Activated CD4-positive, alpha-beta memory T cell treated with anti-CD3 and anti-CD28 coated beads, Interleukin-2, amount 10 ng/mL, durations not matched to agents 7 days and 5 days (primary cell): ENCODE measurements at regions not wholly inside any gene's neighbourhood (a gene's known extent, or its start where the extent isn't known, plus 50 kb on each side); places are given as distances from the start of the nearest gene placed in this dataset.
"Not testable (repeated sequence)": the region's sequence is repeated elsewhere in the genome, so short reads cannot be mapped to it uniquely, and the experiment has no call there.

Experiments used
- CTCF ChIA-PET: fragments of 350-600 bp; sonication (Branson Sonifier 250); formaldehyde crosslinking; loops from one replicate; lab custom pipeline; 2021; ENCODE audit warnings: antibody characterized with exemption, inconsistent platforms; lab: Charles Lee
- POLR2A ChIA-PET: fragments of 350-600 bp; sonication (Branson Sonifier 250); formaldehyde crosslinking; loops from one replicate; lab custom pipeline; 2021; ENCODE audit warnings: antibody characterized with exemption; lab: Charles Lee
- DNase-seq: peaks from one replicate; pipeline ENCODE4 v3.0.0-alpha.2; 2020
- H3K27ac Mint-ChIP-seq: one replicate; pipeline ENCODE4 v1.8.0; 2021; ENCODE audit warnings: mild to moderate bottlenecking, mixed read lengths
- H3K27me3 Mint-ChIP-seq: one replicate; pipeline ENCODE4 v1.8.0; 2021; ENCODE audit warnings: mixed read lengths
- H3K36me3 Mint-ChIP-seq: one replicate; pipeline ENCODE4 v1.8.0; 2021; ENCODE audit warnings: low read depth, mixed read lengths
- H3K4me1 Mint-ChIP-seq: one replicate; pipeline ENCODE4 v1.8.0; 2021; ENCODE audit warnings: mixed read lengths
- H3K4me3 Mint-ChIP-seq: one replicate; pipeline ENCODE4 v1.8.0; 2021; ENCODE audit warnings: mild to moderate bottlenecking, mixed read lengths
- H3K9me3 Mint-ChIP-seq: one replicate; pipeline ENCODE4 v1.8.0; 2021; ENCODE audit warnings: mixed read lengths

GRCh38 chr6:30818391-30818841 lies 65.9 kb upstream of the DDR1 start:
- Mint-ChIP-seq H3K9me3 (peaks cover 4% of the 10 kb centered on the region), H3K4me1 (peaks cover 71% of the 10 kb centered on the region), H3K27ac (no peak overlapping the region), H3K36me3 (peaks cover 29% of the 10 kb centered on the region), H3K27me3 (no peaks in the 10 kb centered on the region), H3K4me3 (no peak overlapping the region)
- POLR2A ChIA-PET: interaction anchor here (0.8 to 1.8 kb wide), 4 partner anchors 16 to 101 kb away, joined by 3 to 6 read pairs (median 4); partner anchors contain the start of genes IER3 and MDC1
- CTCF ChIA-PET: interaction anchor here (1.3 to 3.3 kb wide), 5 partner anchors 10 to 269 kb away, joined by 3 to 21 read pairs (median 6); no protein-coding TSS in a partner anchor
- DNase-seq: no peak

DNA sequence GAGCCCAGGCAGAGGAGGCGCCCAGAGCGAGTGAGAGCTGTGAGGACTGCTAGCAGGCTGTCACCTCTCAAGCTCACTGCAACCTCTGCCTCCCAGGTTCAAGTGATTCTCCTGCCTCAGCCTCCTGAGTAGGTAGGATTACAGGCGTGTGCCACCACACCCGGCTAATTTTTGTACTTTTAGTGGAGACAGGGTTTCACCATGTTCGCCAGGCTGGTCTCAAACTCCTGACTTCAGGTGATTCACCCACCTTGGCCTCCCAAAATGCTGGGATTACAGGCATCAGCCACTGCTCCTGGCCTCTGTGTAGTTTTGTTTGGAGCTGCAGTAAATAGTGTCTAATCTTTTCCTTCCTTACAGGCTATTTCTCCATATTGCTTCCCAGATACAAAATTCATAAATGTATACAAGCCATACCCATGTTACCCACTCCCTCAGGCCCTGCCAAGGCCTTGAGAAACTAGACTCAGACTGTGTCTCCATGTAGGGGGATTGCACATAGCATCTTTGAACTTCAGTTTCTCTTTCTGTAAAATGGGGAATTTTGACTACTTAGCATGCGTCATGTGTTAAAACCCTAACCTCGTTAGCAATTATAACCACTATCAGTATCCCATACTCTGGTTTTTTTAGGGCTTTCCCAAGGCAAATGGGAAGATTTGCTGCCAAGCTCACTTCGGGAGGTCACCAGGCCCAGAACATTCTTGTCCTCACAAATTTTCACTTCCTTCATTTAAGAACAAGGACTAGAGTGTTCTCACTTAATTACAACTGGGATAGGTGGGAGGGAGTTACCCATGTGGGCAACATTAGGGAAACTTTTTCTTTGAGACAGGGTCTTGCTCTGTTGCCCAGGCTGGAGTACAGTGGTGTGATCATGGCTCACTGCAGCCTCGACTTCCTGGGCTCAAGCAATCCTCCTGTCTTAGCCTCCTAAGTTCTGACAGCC lies 67.3 kb upstream of the DDR1 start:
- H3K4me1 Mint-ChIP-seq: peaks cover 74% of the 10 kb centered on the region
- DNase-seq: no peak
- no peaks in the 10 kb centered on the region for H3K27me3 Mint-ChIP-seq
- H3K36me3 Mint-ChIP-seq: peaks cover 40% of the 10 kb centered on the region
- H3K9me3 Mint-ChIP-seq: peaks cover 4% of the 10 kb centered on the region
- ChIA-PET CTCF (interaction anchor here (0.6 to 2.1 kb wide), 4 partner anchors 11 to 271 kb away, joined by 3 to 8 read pairs (median 4); no protein-coding TSS in a partner anchor), POLR2A (no interaction called here)
- no peak overlapping the region for H3K4me3 Mint-ChIP-seq
- H3K27ac Mint-ChIP-seq: peak overlapping the region; percentile 83

DNA sequence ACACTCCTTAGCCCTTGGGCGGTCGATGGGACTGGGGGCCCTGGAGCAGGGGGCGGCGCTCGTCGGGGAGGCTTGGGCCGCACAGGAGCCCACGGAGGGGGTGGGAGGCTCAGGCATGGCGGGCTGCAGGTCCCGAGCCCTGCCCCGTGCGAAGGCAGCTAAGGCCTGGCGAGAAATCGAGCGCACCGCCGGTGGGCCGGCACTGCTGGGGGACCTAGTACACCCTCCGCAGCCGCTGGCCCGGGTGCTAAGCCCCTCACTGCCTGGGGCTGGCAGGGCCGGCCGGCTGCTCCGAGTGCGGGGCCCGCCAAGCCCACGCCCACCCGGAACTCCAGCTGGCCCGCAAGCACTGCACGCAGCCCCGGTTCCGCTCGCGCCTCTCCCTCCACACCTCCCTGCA lies 68.0 kb upstream of the DDR1 start:
- Mint-ChIP-seq H3K4me1 (peaks cover 74% of the 10 kb centered on the region), H3K36me3 (peaks cover 37% of the 10 kb centered on the region)
- DNase-seq, POLR2A ChIA-PET, H3K27ac Mint-ChIP-seq, H3K9me3 Mint-ChIP-seq, H3K4me3 Mint-ChIP-seq, H3K27me3 Mint-ChIP-seq: not testable (repeated sequence)
- CTCF ChIA-PET: interaction anchor here (0.6 to 2.1 kb wide), 2 partner anchors 220 to 271 kb away, joined by 3 to 8 read pairs; no protein-coding TSS in a partner anchor

DNA sequence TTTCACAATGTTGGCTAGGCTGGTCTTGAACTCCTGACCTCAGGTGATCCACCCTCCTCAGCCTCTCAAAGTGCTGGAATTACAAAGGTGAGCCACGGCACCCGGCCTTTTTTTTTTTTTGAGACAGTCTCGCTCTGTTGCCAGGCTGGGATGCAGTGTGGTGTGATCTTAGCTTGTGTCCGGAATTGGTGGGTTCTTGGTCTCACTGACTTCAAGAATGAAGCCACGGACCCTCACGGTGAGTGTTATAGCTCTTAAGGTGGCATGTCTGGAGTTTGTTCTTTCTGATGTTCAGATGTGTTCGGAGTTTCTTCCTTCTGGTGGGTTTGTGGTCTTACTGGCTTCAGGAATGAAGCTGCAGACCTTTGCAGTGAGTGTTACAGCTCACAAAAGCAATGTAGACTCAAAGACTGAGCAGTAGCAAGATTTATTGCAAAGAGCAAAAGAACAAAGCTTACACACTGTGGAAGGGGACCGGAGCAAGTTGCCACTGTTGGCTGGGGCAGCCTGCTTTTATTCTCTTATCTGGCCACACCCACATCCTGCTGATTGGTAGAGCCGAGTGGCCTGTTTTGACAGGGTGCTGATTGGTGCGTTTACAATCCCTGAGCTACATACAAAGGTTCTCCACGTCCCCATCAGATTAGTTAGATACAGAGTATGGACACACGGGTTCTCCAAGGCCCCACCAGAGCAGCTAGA lies 69.1 kb upstream of the DDR1 start:
- peaks cover 37% of the 10 kb centered on the region for H3K36me3 Mint-ChIP-seq
- H3K4me1 Mint-ChIP-seq: peaks cover 78% of the 10 kb centered on the region
- not testable (repeated sequence) for H3K9me3 Mint-ChIP-seq, H3K27me3 Mint-ChIP-seq, H3K4me3 Mint-ChIP-seq, DNase-seq
- peak overlapping the region; percentile 73 for H3K27ac Mint-ChIP-seq
- POLR2A ChIA-PET: interaction anchor here (0.6 kb wide), 1 partner anchor 264 kb away, joined by 3 read pairs; no protein-coding TSS in a partner anchor
- CTCF ChIA-PET: interaction anchor here (0.7 to 2.1 kb wide), 2 partner anchors 15 to 272 kb away, joined by 3 to 8 read pairs; no protein-coding TSS in a partner anchor

- DNase-seq: peak; percentile 55
- H3K36me3 Mint-ChIP-seq: peaks cover 37% of the 10 kb centered on the region
- H3K27ac Mint-ChIP-seq: peak overlapping the region; percentile 80
- peaks cover 73% of the 10 kb centered on the region for H3K4me1 Mint-ChIP-seq
- POLR2A ChIA-PET: interaction anchor here (0.6 kb wide), 1 partner anchor 265 kb away, joined by 3 read pairs; no protein-coding TSS in a partner anchor
- peaks cover 4% of the 10 kb centered on the region for H3K9me3 Mint-ChIP-seq
- no peaks in the 10 kb centered on the region for H3K27me3 Mint-ChIP-seq
- no peak overlapping the region for H3K4me3 Mint-ChIP-seq
- CTCF ChIA-PET: interaction anchor here (0.7 kb wide), 1 partner anchor 14 kb away, joined by 3 read pairs; no protein-coding TSS in a partner anchor
Measured at GRCh38 chr6:30814146-30815040, 69.9 kb upstream of the DDR1 start.

DNA sequence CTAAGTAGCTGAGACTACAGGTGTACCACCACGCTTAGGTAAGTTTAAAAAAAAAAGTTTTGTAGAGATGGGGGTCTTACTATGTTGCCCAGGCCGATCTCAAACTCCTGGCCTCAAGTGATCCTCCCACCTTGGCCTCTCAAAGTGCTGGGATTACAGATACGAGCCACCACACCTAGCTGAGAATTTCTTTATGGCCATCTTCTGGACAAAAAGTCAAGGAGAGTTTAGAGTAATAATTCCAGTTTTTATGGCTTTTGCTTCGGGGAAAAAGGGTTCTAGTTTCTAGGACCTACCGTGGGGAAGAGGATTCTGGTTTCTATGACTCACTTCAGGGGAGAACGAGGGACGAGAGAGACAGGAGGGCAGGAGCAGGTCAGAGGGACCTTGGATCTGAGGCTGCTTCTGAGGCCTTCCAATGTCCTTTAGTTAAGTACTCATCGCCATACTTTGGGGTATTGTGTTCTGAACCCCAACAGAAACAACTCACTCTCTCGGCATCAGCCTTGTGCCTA lies 69.3 kb upstream of the IER3 start:
- peaks cover 38% of the 10 kb centered on the region for H3K36me3 Mint-ChIP-seq
- DNase-seq: no peak
- peaks cover 4% of the 10 kb centered on the region for H3K9me3 Mint-ChIP-seq
- POLR2A ChIA-PET: interaction anchor here (2.1 kb wide), 1 partner anchor 8 kb away, joined by 4 read pairs; no protein-coding TSS in a partner anchor
- H3K4me3 Mint-ChIP-seq: no peak overlapping the region
- H3K27me3 Mint-ChIP-seq: peaks cover under 1% of the 10 kb centered on the region
- H3K4me1 Mint-ChIP-seq: peaks cover 66% of the 10 kb centered on the region
- CTCF ChIA-PET: interaction anchor here (0.6 to 1.0 kb wide), 2 partner anchors 93 to 176 kb away, joined by 3 to 4 read pairs; no protein-coding TSS in a partner anchor
- peak overlapping the region; percentile 80 for H3K27ac Mint-ChIP-seq

GRCh38 chr6:30810813-30811339 lies 66.5 kb upstream of the IER3 start:
- Mint-ChIP-seq H3K27me3 (peaks cover 2% of the 10 kb centered on the region), H3K9me3 (peaks cover 2% of the 10 kb centered on the region), H3K4me1 (peaks cover 49% of the 10 kb centered on the region), H3K36me3 (peaks cover 32% of the 10 kb centered on the region), H3K4me3 (no peak overlapping the region), H3K27ac (no peak overlapping the region)
- ChIA-PET POLR2A (interaction anchor here (0.6 kb wide), 1 partner anchor 59 kb away, joined by 3 read pairs; no protein-coding TSS in a partner anchor), CTCF (interaction anchor here (0.6 to 5.4 kb wide), 3 partner anchors 11 to 490 kb away, joined by 3 to 24 read pairs (median 6); partner anchors contain the start of gene IER3)
- DNase-seq: peak; percentile 33

DNA sequence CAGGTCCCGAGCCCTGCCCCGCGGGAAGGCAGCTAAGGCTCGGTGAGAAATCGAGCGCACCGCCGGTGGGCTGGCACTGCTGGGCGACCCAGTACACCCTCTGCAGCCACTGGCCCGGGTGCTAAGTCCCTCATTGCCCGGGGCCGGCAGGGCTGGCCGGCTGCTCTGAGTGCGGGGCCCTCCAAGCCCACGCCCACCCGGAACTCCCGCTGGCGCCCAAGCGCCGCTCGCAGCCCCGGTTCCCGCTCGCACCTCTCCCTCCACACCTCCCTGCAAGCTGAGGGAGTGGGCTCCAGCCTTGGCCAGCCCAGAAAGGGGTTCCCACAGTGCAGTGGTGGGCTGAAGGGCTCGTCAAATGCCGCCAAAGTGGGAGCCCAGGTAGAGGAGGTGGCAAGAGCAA lies 63.2 kb upstream of the IER3 start:
- H3K9me3 Mint-ChIP-seq, CTCF ChIA-PET, H3K27me3 Mint-ChIP-seq, POLR2A ChIA-PET, DNase-seq, H3K4me3 Mint-ChIP-seq, H3K27ac Mint-ChIP-seq: not testable (repeated sequence)
- peaks cover 30% of the 10 kb centered on the region for H3K4me1 Mint-ChIP-seq
- H3K36me3 Mint-ChIP-seq: peaks cover 10% of the 10 kb centered on the region

- Mint-ChIP-seq H3K4me3 (no peak overlapping the region), H3K36me3 (peaks cover 3% of the 10 kb centered on the region), H3K27me3 (peaks cover 2% of the 10 kb centered on the region), H3K9me3 (no peaks in the 10 kb centered on the region), H3K27ac (no peak overlapping the region), H3K4me1 (peaks cover 25% of the 10 kb centered on the region)
- ChIA-PET CTCF (no interaction called here), POLR2A (no interaction called here)
- no peak for DNase-seq
Measured at GRCh38 chr6:30806581-30807183, 62.3 kb upstream of the IER3 start.

GRCh38 chr6:30804333-30804732 lies 60.0 kb upstream of the IER3 start:
- peaks cover 3% of the 10 kb centered on the region for H3K36me3 Mint-ChIP-seq
- no peak overlapping the region for H3K27ac Mint-ChIP-seq
- peaks cover 2% of the 10 kb centered on the region for H3K27me3 Mint-ChIP-seq
- CTCF ChIA-PET: interaction anchor here (1.1 kb wide), 1 partner anchor 276 kb away, joined by 3 read pairs; no protein-coding TSS in a partner anchor
- H3K4me3 Mint-ChIP-seq: no peak overlapping the region
- H3K4me1 Mint-ChIP-seq: peaks cover 12% of the 10 kb centered on the region
- H3K9me3 Mint-ChIP-seq: no peaks in the 10 kb centered on the region
- DNase-seq: no peak
- POLR2A ChIA-PET: interaction anchor here (1.5 kb wide), 1 partner anchor 10 kb away, joined by 3 read pairs; no protein-coding TSS in a partner anchor

DNA sequence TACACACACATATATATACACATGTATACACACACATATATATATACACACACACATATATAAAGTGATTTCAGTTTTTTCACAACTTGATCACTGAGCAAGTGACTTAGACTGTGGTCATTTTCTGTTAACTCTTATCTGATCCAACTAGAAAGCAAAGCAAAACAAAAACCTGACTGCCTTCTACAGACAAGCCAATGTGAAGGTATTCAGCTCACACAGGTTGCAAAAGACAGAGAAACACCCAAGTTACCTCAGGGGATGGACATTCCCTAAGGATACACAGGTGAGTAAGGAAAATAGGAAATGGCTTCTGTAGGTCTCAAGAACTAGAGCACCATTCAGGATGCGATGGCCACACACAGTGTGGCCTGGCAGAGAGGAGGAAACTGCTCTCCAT lies 58.4 kb upstream of the IER3 start:
- no peak overlapping the region for H3K4me3 Mint-ChIP-seq
- H3K4me1 Mint-ChIP-seq: peaks cover 12% of the 10 kb centered on the region
- peaks cover 2% of the 10 kb centered on the region for H3K27me3 Mint-ChIP-seq
- H3K27ac Mint-ChIP-seq: no peak overlapping the region
- POLR2A ChIA-PET: no interaction called here
- no peak for DNase-seq
- H3K9me3 Mint-ChIP-seq: no peaks in the 10 kb centered on the region
- no peaks in the 10 kb centered on the region for H3K36me3 Mint-ChIP-seq
- CTCF ChIA-PET: no interaction called here
